Rectal smooth muscle tissue (tissue), 1 donor: ENCODE measurements at regions not wholly inside any gene's neighbourhood (a gene's known extent, or its start where the extent isn't known, plus 50 kb on each side); places are given as distances from the start of the nearest gene placed in this dataset.

Source experiments
- H3K27ac ChIP-seq: one replicate; pipeline ENCODE4 v1.7.0; 2013; ENCODE audit warnings: low read depth, low read length, inconsistent platforms
- H3K27me3 ChIP-seq: one replicate; pipeline ENCODE4 v1.7.0; 2013; ENCODE audit warnings: low read length; ENCODE audit not compliant: control insufficient read depth, insufficient read depth
- H3K36me3 ChIP-seq: one replicate; pipeline ENCODE4 v1.7.0; 2013; ENCODE audit warnings: low read length; ENCODE audit not compliant: control insufficient read depth, insufficient read depth
- H3K4me1 ChIP-seq: one replicate; pipeline ENCODE4 v1.7.0; 2013; ENCODE audit warnings: low read length; ENCODE audit not compliant: control insufficient read depth, insufficient read depth
- H3K4me3 ChIP-seq: one replicate; pipeline ENCODE4 v1.7.0; 2013; ENCODE audit warnings: low read length
- H3K9ac ChIP-seq: one replicate; pipeline ENCODE4 v1.7.0; 2013; ENCODE audit warnings: low read length

DNA sequence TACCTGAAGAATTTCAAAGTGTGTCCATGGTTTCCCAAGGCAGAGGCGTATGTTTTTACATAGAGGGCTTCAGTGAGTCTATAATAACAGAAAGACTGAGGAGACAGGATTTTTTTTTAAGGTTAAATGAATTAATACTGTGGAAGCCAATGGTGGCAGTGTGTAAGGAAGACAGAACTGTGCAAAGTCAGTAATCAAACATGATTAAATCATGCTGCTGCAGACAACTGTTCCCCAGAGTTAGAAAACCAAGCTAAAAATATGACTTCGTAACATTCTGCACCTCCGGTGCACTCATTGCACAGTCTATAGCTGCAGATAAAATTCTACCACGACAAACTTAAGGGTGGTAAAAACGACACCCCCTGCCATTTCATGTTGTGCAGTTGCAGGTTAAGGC is 309.6 kb upstream of the TRIB2 start:
- Histone ChIP-seq H3K27ac (no peak overlapping the region), H3K27me3 (no peaks in the 10 kb centered on the region), H3K4me1 (no peaks in the 10 kb centered on the region), H3K4me3 (no peak overlapping the region), H3K36me3 (no peaks in the 10 kb centered on the region), H3K9ac (no peak overlapping the region)

GRCh38 chr2:12412898-12413305 is 303.8 kb upstream of the TRIB2 start:
- H3K36me3 ChIP-seq = no peaks in the 10 kb centered on the region
- H3K9ac ChIP-seq = no peak overlapping the region
- H3K27ac ChIP-seq = no peak overlapping the region
- no peaks in the 10 kb centered on the region for H3K27me3 ChIP-seq
- H3K4me3 ChIP-seq = no peak overlapping the region
- H3K4me1 ChIP-seq = no peaks in the 10 kb centered on the region

- Histone ChIP-seq H3K9ac (no peak overlapping the region), H3K27ac (no peak overlapping the region)
Measured at GRCh38 chr2:12415536-12415935, 301.2 kb upstream of the TRIB2 start.

GRCh38 chr2:12416600-12416999 is 300.1 kb upstream of the TRIB2 start:
- no peak overlapping the region for H3K27ac ChIP-seq
- peaks cover 4% of the 10 kb centered on the region for H3K4me1 ChIP-seq
- H3K9ac ChIP-seq = no peak overlapping the region
- no peaks in the 10 kb centered on the region for H3K36me3 ChIP-seq
- no peak overlapping the region for H3K4me3 ChIP-seq
- H3K27me3 ChIP-seq = no peaks in the 10 kb centered on the region

More at GRCh38 chr2:12415536-12415935, 301.2 kb upstream of the TRIB2 start:
- H3K4me3 ChIP-seq = no peak overlapping the region
- H3K4me1 ChIP-seq = no peaks in the 10 kb centered on the region
- no peaks in the 10 kb centered on the region for H3K27me3 ChIP-seq
- H3K36me3 ChIP-seq = no peaks in the 10 kb centered on the region

DNA sequence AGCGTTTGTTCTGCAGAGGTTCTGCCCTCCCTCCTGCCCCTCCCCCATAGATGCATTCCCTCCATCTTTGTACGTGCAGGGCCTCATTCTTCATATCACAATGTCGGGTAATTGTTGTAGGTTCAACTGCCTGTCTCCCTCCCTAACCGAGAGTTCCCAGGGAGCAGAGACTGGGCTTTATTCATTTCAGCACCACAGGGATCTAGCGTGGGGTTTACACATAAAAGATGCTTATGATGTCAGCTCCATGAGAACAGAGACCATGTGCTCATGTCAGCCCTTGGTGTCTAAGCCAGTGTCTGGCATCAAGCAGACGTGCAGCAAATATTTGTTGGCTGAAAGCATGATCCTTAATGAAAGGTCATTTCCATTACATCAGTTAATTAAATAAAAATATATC is 298.9 kb upstream of the TRIB2 start:
- H3K36me3 ChIP-seq = no peaks in the 10 kb centered on the region
- H3K27me3 ChIP-seq = no peaks in the 10 kb centered on the region
- H3K9ac ChIP-seq = no peak overlapping the region
- H3K27ac ChIP-seq = no peak overlapping the region
- peaks cover 4% of the 10 kb centered on the region for H3K4me1 ChIP-seq
- no peak overlapping the region for H3K4me3 ChIP-seq

DNA sequence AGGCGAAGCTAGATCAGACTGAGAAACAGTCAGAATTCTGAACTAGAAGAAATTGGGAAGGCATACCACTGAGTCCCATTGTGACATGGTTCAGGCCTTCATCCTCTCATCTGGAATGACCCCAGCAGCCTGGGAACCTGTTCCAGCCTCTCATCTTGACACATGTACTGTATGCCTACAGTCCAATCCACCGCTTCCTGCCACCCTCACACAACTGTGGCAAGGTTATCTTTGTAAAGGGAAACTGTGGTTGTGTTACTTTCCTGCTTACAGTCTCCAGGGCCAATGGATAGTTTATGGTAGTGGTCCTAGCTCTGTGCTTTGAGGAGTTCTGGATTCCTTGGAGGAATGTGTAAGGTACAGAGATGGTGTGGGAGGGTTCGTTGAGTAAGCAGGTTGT is 296.9 kb upstream of the TRIB2 start:
- Histone ChIP-seq H3K27ac (no peak overlapping the region), H3K27me3 (no peaks in the 10 kb centered on the region), H3K36me3 (no peaks in the 10 kb centered on the region), H3K4me3 (no peak overlapping the region), H3K9ac (no peak overlapping the region), H3K4me1 (peaks cover 4% of the 10 kb centered on the region)

DNA sequence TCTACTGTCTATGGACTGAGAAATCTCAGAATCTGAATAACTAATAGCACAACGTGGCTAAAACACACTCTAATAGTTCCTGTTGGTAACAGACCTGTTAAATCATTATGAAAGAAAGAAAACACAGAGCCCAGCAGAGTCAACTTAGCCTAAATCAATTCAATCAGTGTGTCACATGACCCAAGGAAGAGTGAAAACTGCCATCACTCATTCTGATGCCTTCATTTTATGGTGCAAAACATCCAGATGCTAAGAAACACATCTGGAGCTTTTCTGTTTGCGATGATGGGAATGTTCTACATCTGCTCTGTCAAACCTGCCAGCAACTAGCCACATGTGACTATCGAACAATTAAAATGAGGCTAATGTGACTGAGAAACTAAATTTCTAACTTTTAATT is 295.7 kb upstream of the TRIB2 start:
- Histone ChIP-seq H3K4me3 (no peak overlapping the region), H3K27ac (no peak overlapping the region), H3K36me3 (no peaks in the 10 kb centered on the region), H3K27me3 (no peaks in the 10 kb centered on the region), H3K4me1 (peaks cover 4% of the 10 kb centered on the region), H3K9ac (no peak overlapping the region)

GRCh38 chr2:12424219-12424618 is 292.5 kb upstream of the TRIB2 start:
- Histone ChIP-seq H3K4me3 (no peak overlapping the region), H3K27me3 (no peaks in the 10 kb centered on the region), H3K27ac (no peak overlapping the region), H3K9ac (no peak overlapping the region), H3K4me1 (peaks cover 7% of the 10 kb centered on the region), H3K36me3 (no peaks in the 10 kb centered on the region)

- Histone ChIP-seq H3K4me3 (no peak overlapping the region), H3K9ac (no peak overlapping the region), H3K27ac (no peak overlapping the region), H3K27me3 (no peaks in the 10 kb centered on the region), H3K4me1 (peaks cover 11% of the 10 kb centered on the region), H3K36me3 (no peaks in the 10 kb centered on the region)
Measured at GRCh38 chr2:12424809-12425208, 291.9 kb upstream of the TRIB2 start.

GRCh38 chr2:12428324-12428723 is 288.4 kb upstream of the TRIB2 start:
- Histone ChIP-seq H3K27me3 (no peaks in the 10 kb centered on the region), H3K4me1 (peaks cover 7% of the 10 kb centered on the region), H3K36me3 (no peaks in the 10 kb centered on the region), H3K27ac (peak overlapping the region; percentile 58), H3K4me3 (no peak overlapping the region), H3K9ac (no peak overlapping the region)

DNA sequence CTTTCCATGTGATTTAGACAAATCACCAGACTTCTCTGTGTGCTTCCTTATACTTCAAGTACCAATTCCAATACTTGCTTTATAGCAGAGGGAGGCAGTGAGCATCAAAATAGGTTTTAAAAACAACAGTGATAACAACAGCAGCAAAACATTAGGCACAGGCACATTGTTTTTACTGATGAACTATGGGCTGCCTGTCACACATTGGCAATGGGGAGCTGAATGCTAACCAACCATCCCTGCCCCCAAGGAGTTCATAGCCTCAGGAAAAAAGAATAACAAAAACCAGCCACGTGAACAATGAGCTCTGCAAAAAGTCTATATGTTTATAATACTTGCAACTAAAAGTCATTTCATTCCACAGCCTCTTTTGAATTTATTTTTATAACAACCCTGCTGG is 287.9 kb upstream of the TRIB2 start:
- no peak overlapping the region for H3K4me3 ChIP-seq
- no peaks in the 10 kb centered on the region for H3K27me3 ChIP-seq
- peaks cover 7% of the 10 kb centered on the region for H3K4me1 ChIP-seq

GRCh38 chr2:12429779-12430406 is 286.8 kb upstream of the TRIB2 start:
- Histone ChIP-seq H3K4me3 (no peak overlapping the region), H3K9ac (no peak overlapping the region), H3K27ac (peak overlapping the region; percentile 21), H3K4me1 (peaks cover 7% of the 10 kb centered on the region), H3K27me3 (no peaks in the 10 kb centered on the region), H3K36me3 (no peaks in the 10 kb centered on the region)

More for the DNA sequence above, 287.9 kb upstream of the TRIB2 start:
- no peak overlapping the region for H3K9ac ChIP-seq
- H3K36me3 ChIP-seq = no peaks in the 10 kb centered on the region
- peak overlapping the region; percentile 58 for H3K27ac ChIP-seq

GRCh38 chr2:12430407-12431133 is 286.2 kb upstream of the TRIB2 start:
- Histone ChIP-seq H3K27ac (peak overlapping the region; percentile 21), H3K36me3 (no peaks in the 10 kb centered on the region), H3K27me3 (no peaks in the 10 kb centered on the region), H3K4me3 (no peak overlapping the region), H3K4me1 (peaks cover 7% of the 10 kb centered on the region), H3K9ac (no peak overlapping the region)
